GM12878 (cell line): ENCODE measurements at regions not wholly inside any gene's neighbourhood (a gene's known extent, or its start where the extent isn't known, plus 50 kb on each side); places are given as distances from the start of the nearest gene placed in this dataset.

Experiments used
- CBFB ChIP-seq: IDR thresholded peaks from 2 replicates; pipeline ENCODE4 v1.6.1; 2016; ENCODE audit warnings: antibody characterized with exemption, low read depth
- CEBPB ChIP-seq, 2 experiments: fragments of 150-350 bp in 1 of 2; IDR thresholded peaks; 2 replicates each; pipeline ENCODE4 v1.6.1; 2012 to 2014; ENCODE audit warnings: low read depth in 2 of 2, low read length in 2 of 2, borderline replicate concordance in 1 of 2, inconsistent platforms in 1 of 2
- DPF2 ChIP-seq: fragments of 450-650 bp; IDR thresholded peaks from 2 replicates; pipeline ENCODE4 v1.6.1; 2017; ENCODE audit warnings: mild to moderate bottlenecking
- EED ChIP-seq: sonication (generic); IDR thresholded peaks from 2 replicates; pipeline ENCODE4 v1.6.1; 2016; ENCODE audit warnings: antibody characterized with exemption, low read depth
- HDGF ChIP-seq: fragments of 450-650 bp; IDR thresholded peaks from 2 replicates; pipeline ENCODE4 v1.6.1; 2016; ENCODE audit warnings: antibody characterized with exemption
- IKZF1 ChIP-seq: fragments of 450-650 bp; conservative IDR thresholded peaks from 2 replicates; pipeline ENCODE4 v1.6.1; 2017; ENCODE audit warnings: antibody characterized with exemption, mild to moderate bottlenecking
- JUNB ChIP-seq: IDR thresholded peaks from 2 replicates; pipeline ENCODE4 v1.6.1; 2016; ENCODE audit warnings: antibody characterized with exemption, mild to moderate bottlenecking
- JUND ChIP-seq: IDR thresholded peaks from 2 replicates; pipeline ENCODE4 v1.6.1; 2012; ENCODE audit warnings: low read depth, mild to moderate bottlenecking, low read length, improper control_type of control experiment, moderate library complexity
- MEF2A ChIP-seq: IDR thresholded peaks from 2 replicates; pipeline ENCODE4 v1.6.1; 2011; ENCODE audit warnings: low read depth, mild to moderate bottlenecking, low read length, moderate library complexity; ENCODE audit not compliant: insufficient read depth
- NR2C1 ChIP-seq: fragments of 450-650 bp; IDR thresholded peaks from 2 replicates; pipeline ENCODE4 v1.6.1; 2017; ENCODE audit warnings: antibody characterized with exemption, mild to moderate bottlenecking, moderate library complexity
- PAX8 ChIP-seq: fragments of 450-650 bp; IDR thresholded peaks from 2 replicates; pipeline ENCODE4 v1.6.1; 2017; ENCODE audit warnings: mild to moderate bottlenecking, moderate library complexity
- RELA ChIP-seq: fragments of 450-650 bp; IDR thresholded peaks from 2 replicates; pipeline ENCODE4 v1.8.0; 2014; ENCODE audit warnings: borderline replicate concordance; ENCODE audit not compliant: partially characterized antibody
- RFX5 ChIP-seq: IDR thresholded peaks from 2 replicates; pipeline ENCODE4 v1.6.1; 2011; ENCODE audit warnings: low read depth, low read length, improper control_type of control experiment
- RUNX3 ChIP-seq: IDR thresholded peaks from 2 replicates; pipeline ENCODE4 v1.6.1; 2012; ENCODE audit warnings: low read length, inconsistent platforms
- SUPT20H ChIP-seq: IDR thresholded peaks from 2 replicates; pipeline ENCODE4 v1.6.1; 2011; ENCODE audit warnings: low read depth, mild to moderate bottlenecking, low read length, moderate library complexity, borderline replicate concordance; ENCODE audit not compliant: control insufficient read depth
- TF ChIP-seq, protein P1 (sequence below): fragments of 450-650 bp; IDR thresholded peaks from 2 replicates; pipeline ENCODE4 v1.6.1; 2016; ENCODE audit warnings: mild to moderate bottlenecking
- TF ChIP-seq, protein P2 (sequence below): fragments of 450-650 bp; IDR thresholded peaks from 2 replicates; pipeline ENCODE4 v1.6.1; 2016; ENCODE audit warnings: mild to moderate bottlenecking
- TF ChIP-seq, protein P3 (sequence below): fragments of 450-650 bp; conservative IDR thresholded peaks from 2 replicates; pipeline ENCODE4 v1.6.1; 2017; ENCODE audit warnings: mild to moderate bottlenecking, moderate library complexity
- TF ChIP-seq, protein P4 (sequence below): IDR thresholded peaks from 2 replicates; pipeline ENCODE4 v1.6.1; 2012; ENCODE audit warnings: low read depth, low read length, improper control_type of control experiment

DNA sequence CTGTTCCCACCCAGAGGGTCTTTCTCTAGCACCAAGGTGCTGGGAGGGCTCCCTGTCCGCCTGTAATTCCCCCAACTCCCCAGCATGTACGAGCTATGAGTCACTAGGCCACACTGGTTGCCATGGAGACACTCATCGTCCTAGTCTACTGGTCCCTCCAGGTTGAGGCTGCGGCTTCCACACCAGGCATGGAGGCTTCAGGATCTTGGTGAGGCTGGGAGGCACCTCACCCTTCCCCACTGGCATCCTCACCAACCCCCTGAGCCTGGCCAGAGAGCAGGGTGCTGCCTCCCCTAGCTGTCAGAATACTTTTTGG lies 75.6 kb upstream of the KAZN start (continued):
- no peak for TF ChIP-seq CEBPB (IDR thresholded peaks at IDR 0.05; ENCODE audit: borderline replicate concordance in 1 of 2, low read depth in 2 of 2, low read length in 2 of 2)
- peak; percentile 33; the same call in 1 of the 2 replicates for TF ChIP-seq JUNB
- peak; percentile 40; the same call in 1 of the 2 replicates for TF ChIP-seq IKZF1
- peak; percentile 59 for TF ChIP-seq EED
- TF ChIP-seq RELA: peak; percentile 44
- no peak for TF ChIP-seq JUND
- TF ChIP-seq, protein P1, sequence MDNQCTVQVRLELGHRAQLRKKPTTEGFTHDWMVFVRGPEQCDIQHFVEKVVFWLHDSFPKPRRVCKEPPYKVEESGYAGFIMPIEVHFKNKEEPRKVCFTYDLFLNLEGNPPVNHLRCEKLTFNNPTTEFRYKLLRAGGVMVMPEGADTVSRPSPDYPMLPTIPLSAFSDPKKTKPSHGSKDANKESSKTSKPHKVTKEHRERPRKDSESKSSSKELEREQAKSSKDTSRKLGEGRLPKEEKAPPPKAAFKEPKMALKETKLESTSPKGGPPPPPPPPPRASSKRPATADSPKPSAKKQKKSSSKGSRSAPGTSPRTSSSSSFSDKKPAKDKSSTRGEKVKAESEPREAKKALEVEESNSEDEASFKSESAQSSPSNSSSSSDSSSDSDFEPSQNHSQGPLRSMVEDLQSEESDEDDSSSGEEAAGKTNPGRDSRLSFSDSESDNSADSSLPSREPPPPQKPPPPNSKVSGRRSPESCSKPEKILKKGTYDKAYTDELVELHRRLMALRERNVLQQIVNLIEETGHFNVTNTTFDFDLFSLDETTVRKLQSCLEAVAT: no peak
- TF ChIP-seq, protein P2, sequence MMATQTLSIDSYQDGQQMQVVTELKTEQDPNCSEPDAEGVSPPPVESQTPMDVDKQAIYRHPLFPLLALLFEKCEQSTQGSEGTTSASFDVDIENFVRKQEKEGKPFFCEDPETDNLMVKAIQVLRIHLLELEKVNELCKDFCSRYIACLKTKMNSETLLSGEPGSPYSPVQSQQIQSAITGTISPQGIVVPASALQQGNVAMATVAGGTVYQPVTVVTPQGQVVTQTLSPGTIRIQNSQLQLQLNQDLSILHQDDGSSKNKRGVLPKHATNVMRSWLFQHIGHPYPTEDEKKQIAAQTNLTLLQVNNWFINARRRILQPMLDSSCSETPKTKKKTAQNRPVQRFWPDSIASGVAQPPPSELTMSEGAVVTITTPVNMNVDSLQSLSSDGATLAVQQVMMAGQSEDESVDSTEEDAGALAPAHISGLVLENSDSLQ: no peak
- TF ChIP-seq, protein P3, sequence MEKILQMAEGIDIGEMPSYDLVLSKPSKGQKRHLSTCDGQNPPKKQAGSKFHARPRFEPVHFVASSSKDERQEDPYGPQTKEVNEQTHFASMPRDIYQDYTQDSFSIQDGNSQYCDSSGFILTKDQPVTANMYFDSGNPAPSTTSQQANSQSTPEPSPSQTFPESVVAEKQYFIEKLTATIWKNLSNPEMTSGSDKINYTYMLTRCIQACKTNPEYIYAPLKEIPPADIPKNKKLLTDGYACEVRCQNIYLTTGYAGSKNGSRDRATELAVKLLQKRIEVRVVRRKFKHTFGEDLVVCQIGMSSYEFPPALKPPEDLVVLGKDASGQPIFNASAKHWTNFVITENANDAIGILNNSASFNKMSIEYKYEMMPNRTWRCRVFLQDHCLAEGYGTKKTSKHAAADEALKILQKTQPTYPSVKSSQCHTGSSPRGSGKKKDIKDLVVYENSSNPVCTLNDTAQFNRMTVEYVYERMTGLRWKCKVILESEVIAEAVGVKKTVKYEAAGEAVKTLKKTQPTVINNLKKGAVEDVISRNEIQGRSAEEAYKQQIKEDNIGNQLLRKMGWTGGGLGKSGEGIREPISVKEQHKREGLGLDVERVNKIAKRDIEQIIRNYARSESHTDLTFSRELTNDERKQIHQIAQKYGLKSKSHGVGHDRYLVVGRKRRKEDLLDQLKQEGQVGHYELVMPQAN: no peak
- no peak for TF ChIP-seq SUPT20H
- no peak for TF ChIP-seq PAX8
- TF ChIP-seq NR2C1: no peak
- TF ChIP-seq, protein P4, sequence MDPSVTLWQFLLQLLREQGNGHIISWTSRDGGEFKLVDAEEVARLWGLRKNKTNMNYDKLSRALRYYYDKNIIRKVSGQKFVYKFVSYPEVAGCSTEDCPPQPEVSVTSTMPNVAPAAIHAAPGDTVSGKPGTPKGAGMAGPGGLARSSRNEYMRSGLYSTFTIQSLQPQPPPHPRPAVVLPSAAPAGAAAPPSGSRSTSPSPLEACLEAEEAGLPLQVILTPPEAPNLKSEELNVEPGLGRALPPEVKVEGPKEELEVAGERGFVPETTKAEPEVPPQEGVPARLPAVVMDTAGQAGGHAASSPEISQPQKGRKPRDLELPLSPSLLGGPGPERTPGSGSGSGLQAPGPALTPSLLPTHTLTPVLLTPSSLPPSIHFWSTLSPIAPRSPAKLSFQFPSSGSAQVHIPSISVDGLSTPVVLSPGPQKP: no peak
- 0 out of 2 replicates have a peak, but pooled peaks have one; percentile 16 for TF ChIP-seq RFX5
- TF ChIP-seq DPF2: 0 out of 2 replicates have a peak, but pooled peaks have one; percentile 53
- no peak for TF ChIP-seq HDGF
- no peak for TF ChIP-seq MEF2A
- TF ChIP-seq RUNX3: peak; percentile 57; the same call in 1 of the 2 replicates
- no peak for TF ChIP-seq CBFB
